Choroid plexus epithelial cell (primary cell): ENCODE measurements at regions not wholly inside any gene's neighbourhood (a gene's known extent, or its start where the extent isn't known, plus 50 kb on each side); places are given as distances from the start of the nearest gene placed in this dataset.

ENCODE experiments used
- DNase-seq: peaks from one replicate; pipeline ENCODE4 v3.0.0-alpha.2; 2010; ENCODE audit warnings: low read depth
- H3K4me3 ChIP-seq: 2 replicates; pipeline ENCODE4 v1.5.1; 2011; ENCODE audit warnings: low read depth, mild to moderate bottlenecking, control low read depth, low read length, moderate library complexity
- CTCF ChIP-seq: conservative IDR thresholded peaks from 2 replicates; pipeline ENCODE4 v1.5.1; 2011; ENCODE audit warnings: low read depth, mild to moderate bottlenecking, control low read depth, inconsistent platforms, low read length, moderate library complexity

- DNase-seq: no peak
- no peak for TF ChIP-seq CTCF
- H3K4me3 ChIP-seq: no peak overlapping the region
Observed at GRCh38 chr13:111475488-111475887, 155.0 kb downstream of the TEX29 start.

GRCh38 chr13:111476197-111476596 lies 155.8 kb downstream of the TEX29 start:
- no peak for DNase-seq
- H3K4me3 ChIP-seq: no peak overlapping the region
- no peak for TF ChIP-seq CTCF

- no peak for DNase-seq
- no peak for TF ChIP-seq CTCF
- H3K4me3 ChIP-seq: no peak overlapping the region
Observed at GRCh38 chr13:111479412-111479811, 159.0 kb downstream of the TEX29 start.

DNA sequence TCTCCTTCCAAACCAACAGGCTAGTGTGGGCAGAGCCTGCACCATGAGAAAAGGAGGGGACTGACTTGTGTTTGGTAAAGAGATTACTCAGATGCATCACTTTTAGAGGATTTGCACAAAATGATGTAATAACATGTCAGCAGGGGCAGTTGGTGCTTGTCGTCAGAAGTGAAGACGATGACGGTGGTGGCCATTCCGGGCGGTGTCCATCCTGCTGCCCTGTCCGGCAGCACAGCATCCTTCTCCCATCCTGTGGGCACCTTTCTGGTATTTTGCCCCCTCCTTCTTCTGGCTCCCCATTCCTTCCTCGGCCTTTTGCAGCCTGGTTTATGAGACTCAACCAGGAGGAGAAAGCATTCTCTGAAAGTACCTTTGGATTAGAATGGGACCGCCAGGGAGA lies 160.1 kb downstream of the TEX29 start:
- TF ChIP-seq CTCF: no peak
- no peak for DNase-seq
- no peak overlapping the region for H3K4me3 ChIP-seq

DNA sequence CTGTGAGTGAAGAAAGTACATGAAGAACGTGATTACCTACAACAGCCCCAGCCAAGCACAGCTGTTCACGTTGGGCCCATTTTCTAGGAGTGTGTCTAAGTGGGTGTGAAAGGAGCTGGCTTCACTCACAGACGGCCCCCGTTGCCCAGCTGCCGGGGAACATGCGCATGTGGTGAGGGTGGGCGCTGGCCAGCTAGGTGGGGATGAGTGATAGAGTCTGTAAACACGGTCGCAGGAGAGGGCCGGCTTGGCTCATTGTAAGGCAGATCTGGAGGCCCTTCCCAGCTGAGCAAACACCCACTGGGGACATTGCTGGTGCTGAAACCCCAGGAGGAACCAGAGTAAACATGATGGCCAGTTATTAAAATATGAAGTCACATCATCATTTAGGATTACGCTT lies 160.5 kb downstream of the TEX29 start:
- no peak for DNase-seq
- no peak for TF ChIP-seq CTCF
- H3K4me3 ChIP-seq: no peak overlapping the region

DNA sequence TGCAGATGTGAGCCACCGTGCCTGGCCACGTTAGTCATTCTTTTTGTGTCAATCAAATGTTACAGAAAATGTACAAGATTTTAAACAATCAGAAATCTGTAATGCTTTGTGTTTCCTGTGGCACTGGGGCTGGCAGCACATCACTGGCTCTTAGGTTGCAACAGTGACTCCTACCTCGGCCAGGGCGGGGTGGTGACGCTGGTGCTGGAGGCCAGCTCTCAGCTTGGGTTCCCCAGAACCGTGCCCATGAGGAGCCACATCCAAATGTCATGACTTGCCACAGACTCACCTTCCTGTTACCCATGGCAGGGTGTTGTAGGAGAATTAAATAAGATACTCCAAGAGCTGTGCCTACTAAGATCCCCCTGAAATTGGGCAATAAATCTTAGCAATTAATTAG lies 161.7 kb downstream of the TEX29 start:
- no peak for DNase-seq
- H3K4me3 ChIP-seq: no peak overlapping the region
- TF ChIP-seq CTCF: no peak

DNA sequence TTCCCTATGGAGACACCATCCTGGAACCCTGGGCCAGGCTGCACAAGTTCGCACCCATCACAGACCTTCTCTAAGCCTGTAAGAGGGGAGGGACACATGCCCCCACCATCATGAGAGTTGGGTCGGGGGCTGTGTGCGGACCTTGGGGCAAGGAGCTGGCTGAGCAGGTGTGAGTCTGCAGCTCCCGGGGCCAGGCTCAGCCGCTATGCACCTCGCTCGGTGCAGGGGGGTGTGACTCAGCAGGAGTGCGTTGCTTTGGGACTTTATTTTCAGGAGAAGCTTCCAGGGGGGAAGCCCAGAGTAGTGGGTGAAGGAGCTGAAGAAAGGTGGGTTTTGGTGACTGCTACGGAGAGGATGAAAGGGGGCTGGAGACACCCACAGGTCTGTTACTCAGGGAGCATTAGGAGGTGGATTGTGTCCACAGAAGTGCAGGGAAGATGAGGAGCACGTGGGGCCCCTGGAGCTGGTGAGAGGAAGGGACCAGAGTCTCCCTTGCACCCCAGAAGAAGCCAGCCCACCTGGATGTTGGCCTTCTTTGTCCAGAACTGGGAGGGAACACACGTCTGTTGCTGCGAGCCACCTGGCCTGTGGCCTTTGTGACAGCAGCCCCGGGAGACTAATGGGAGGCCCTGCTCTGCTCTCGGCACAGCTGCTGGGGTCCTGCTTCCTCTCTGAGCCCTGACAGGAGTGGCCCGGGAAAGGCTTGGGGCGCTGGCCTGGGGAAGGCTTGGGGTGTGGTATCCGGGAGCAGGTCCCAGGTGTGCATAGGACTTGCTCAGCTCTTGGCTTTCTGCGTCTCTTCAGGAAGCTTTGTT lies 162.6 kb downstream of the TEX29 start:
- no peak for DNase-seq

More for the DNA sequence above, 162.6 kb downstream of the TEX29 start:
- no peak for TF ChIP-seq CTCF
- no peak overlapping the region for H3K4me3 ChIP-seq
